Neural progenitor cell (in vitro differentiated cells): ENCODE measurements at regions not wholly inside any gene's neighbourhood (a gene's known extent, or its start where the extent isn't known, plus 50 kb on each side); places are given as distances from the start of the nearest gene placed in this dataset.
A peak's percentile ranks its signal among the peaks of the same experiment; 100 is the strongest.

ENCODE experiments used
- DNase-seq: peaks from one replicate; pipeline ENCODE4 v3.0.0-alpha.2; 2016; ENCODE audit warnings: low spot score
- H2AFZ ChIP-seq: fragments of 200-600 bp; sonication (generic); replicated peaks from 2 replicates; pipeline ENCODE4 v1.6.1; 2016; ENCODE audit warnings: antibody characterized with exemption
- H3F3A ChIP-seq: fragments of 200-600 bp; sonication (generic); 2 replicates; pipeline ENCODE4 v1.6.1; 2016; ENCODE audit warnings: antibody characterized with exemption, low read depth
- H3K27ac ChIP-seq: fragments of 200-600 bp; sonication (generic); 2 replicates; pipeline ENCODE4 v1.5.1; 2016; ENCODE audit warnings: mild to moderate bottlenecking
- H3K27me3 ChIP-seq: fragments of 200-600 bp; sonication (generic); 2 replicates; pipeline ENCODE4 v1.6.1; 2016; ENCODE audit warnings: mild to moderate bottlenecking, moderate library complexity
- H3K36me3 ChIP-seq: fragments of 200-600 bp; sonication (generic); 2 replicates; pipeline ENCODE4 v1.5.1; 2016
- H3K4me1 ChIP-seq: fragments of 200-600 bp; sonication (generic); 2 replicates; pipeline ENCODE4 v1.6.1; 2016; ENCODE audit warnings: mixed run types
- H3K4me2 ChIP-seq: fragments of 200-600 bp; sonication (generic); 2 replicates; pipeline ENCODE4 v1.6.1; 2016
- H3K4me3 ChIP-seq: fragments of 200-600 bp; sonication (generic); 2 replicates; pipeline ENCODE4 v1.5.1; 2016
- H3K79me2 ChIP-seq: fragments of 200-600 bp; sonication (generic); 2 replicates; pipeline ENCODE4 v1.6.1; 2016; ENCODE audit warnings: low read depth
- H3K9ac ChIP-seq: fragments of 200-600 bp; sonication (generic); 2 replicates; pipeline ENCODE4 v1.6.1; 2016
- H3K9me3 ChIP-seq: fragments of 200-600 bp; sonication (generic); 2 replicates; pipeline ENCODE4 v1.5.1; 2016; ENCODE audit warnings: low read depth
- H4K20me1 ChIP-seq: fragments of 200-600 bp; sonication (generic); 2 replicates; pipeline ENCODE4 v1.6.1; 2016; ENCODE audit warnings: low read depth
- H3K27ac Mint-ChIP-seq: 3 replicates; pipeline ENCODE4 v1.8.0; 2021; ENCODE audit warnings: mixed read lengths
- H3K27me3 Mint-ChIP-seq: 2 replicates; pipeline ENCODE4 v1.8.0; 2022; ENCODE audit warnings: low read depth, mild to moderate bottlenecking, inconsistent platforms, moderate library complexity, mixed read lengths; ENCODE audit not compliant: insufficient read depth
- H3K36me3 Mint-ChIP-seq: 3 replicates; pipeline ENCODE4 v1.8.0; 2021; ENCODE audit warnings: mixed read lengths
- H3K4me1 Mint-ChIP-seq: 3 replicates; pipeline ENCODE4 v1.8.0; 2021; ENCODE audit warnings: mixed read lengths
- H3K4me3 Mint-ChIP-seq: 3 replicates; pipeline ENCODE4 v1.8.0; 2021; ENCODE audit warnings: mild to moderate bottlenecking, moderate library complexity, mixed read lengths
- H3K9me3 Mint-ChIP-seq: 3 replicates; pipeline ENCODE4 v1.8.0; 2020; ENCODE audit warnings: mixed read lengths
- EZH2 ChIP-seq: fragments of 200-600 bp; sonication (generic); IDR thresholded peaks from 2 replicates; pipeline ENCODE4 v1.6.1; 2017; ENCODE audit warnings: antibody characterized with exemption, mild to moderate bottlenecking, moderate library complexity
- EZH2phosphoT487 ChIP-seq: fragments of 200-600 bp; sonication (generic); IDR thresholded peaks from 2 replicates; pipeline ENCODE4 v1.6.1; 2017; ENCODE audit warnings: antibody characterized with exemption
- TF ChIP-seq, protein P1 (sequence below): fragments of 200-600 bp; sonication (generic); IDR thresholded peaks from 2 replicates; pipeline ENCODE4 v1.5.1; 2017; ENCODE audit warnings: antibody characterized with exemption, mild to moderate bottlenecking

- Histone ChIP-seq H3K9me3 (no peaks in the 10 kb centered on the region), H2AFZ (peak overlapping the region; percentile 9), H3K4me2 (no peak overlapping the region), H3K79me2 (no peaks in the 10 kb centered on the region), H3K36me3 (no peaks in the 10 kb centered on the region), H3F3A (no peaks in the 10 kb centered on the region), H4K20me1 (no peaks in the 10 kb centered on the region), H3K27ac (no peak overlapping the region), H3K4me1 (no peaks in the 10 kb centered on the region), H3K4me3 (no peak overlapping the region), H3K9ac (no peak overlapping the region), H3K27me3 (no peaks in the 10 kb centered on the region)
- Mint-ChIP-seq H3K9me3 (no peaks in the 10 kb centered on the region), H3K36me3 (no peaks in the 10 kb centered on the region), H3K27ac (no peak overlapping the region), H3K4me3 (no peak overlapping the region), H3K4me1 (no peaks in the 10 kb centered on the region), H3K27me3 (no peaks in the 10 kb centered on the region)
- no peak for DNase-seq
- TF ChIP-seq, protein P1, sequence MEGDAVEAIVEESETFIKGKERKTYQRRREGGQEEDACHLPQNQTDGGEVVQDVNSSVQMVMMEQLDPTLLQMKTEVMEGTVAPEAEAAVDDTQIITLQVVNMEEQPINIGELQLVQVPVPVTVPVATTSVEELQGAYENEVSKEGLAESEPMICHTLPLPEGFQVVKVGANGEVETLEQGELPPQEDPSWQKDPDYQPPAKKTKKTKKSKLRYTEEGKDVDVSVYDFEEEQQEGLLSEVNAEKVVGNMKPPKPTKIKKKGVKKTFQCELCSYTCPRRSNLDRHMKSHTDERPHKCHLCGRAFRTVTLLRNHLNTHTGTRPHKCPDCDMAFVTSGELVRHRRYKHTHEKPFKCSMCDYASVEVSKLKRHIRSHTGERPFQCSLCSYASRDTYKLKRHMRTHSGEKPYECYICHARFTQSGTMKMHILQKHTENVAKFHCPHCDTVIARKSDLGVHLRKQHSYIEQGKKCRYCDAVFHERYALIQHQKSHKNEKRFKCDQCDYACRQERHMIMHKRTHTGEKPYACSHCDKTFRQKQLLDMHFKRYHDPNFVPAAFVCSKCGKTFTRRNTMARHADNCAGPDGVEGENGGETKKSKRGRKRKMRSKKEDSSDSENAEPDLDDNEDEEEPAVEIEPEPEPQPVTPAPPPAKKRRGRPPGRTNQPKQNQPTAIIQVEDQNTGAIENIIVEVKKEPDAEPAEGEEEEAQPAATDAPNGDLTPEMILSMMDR = no peak
- TF ChIP-seq EZH2 = no peak
- TF ChIP-seq EZH2phosphoT487 = no peak
Measured at GRCh38 chr10:32199714-32200394, 143.6 kb upstream of the KIF5B start.

GRCh38 chr10:32197423-32197822, 141.2 kb upstream of the KIF5B start:
- no peaks in the 10 kb centered on the region for H3K9me3 ChIP-seq
- no peaks in the 10 kb centered on the region for H3F3A ChIP-seq
- Mint-ChIP-seq H3K27me3 (no peaks in the 10 kb centered on the region), H3K27ac (no peak overlapping the region), H3K9me3 (no peaks in the 10 kb centered on the region), H3K4me1 (no peaks in the 10 kb centered on the region), H3K36me3 (no peaks in the 10 kb centered on the region), H3K4me3 (no peak overlapping the region)
- H3K4me3 ChIP-seq = no peak overlapping the region
- H3K4me2 ChIP-seq = no peak overlapping the region
- no peaks in the 10 kb centered on the region for H3K4me1 ChIP-seq
- no peaks in the 10 kb centered on the region for H3K79me2 ChIP-seq
- no peak overlapping the region for H2AFZ ChIP-seq
- no peak for TF ChIP-seq EZH2
- no peak for TF ChIP-seq EZH2phosphoT487
- TF ChIP-seq, protein P1 = no peak
- H3K9ac ChIP-seq = no peak overlapping the region
- no peaks in the 10 kb centered on the region for H4K20me1 ChIP-seq
- no peak for DNase-seq
- H3K27ac ChIP-seq = no peak overlapping the region
- H3K36me3 ChIP-seq = no peaks in the 10 kb centered on the region
- H3K27me3 ChIP-seq = no peaks in the 10 kb centered on the region

DNA sequence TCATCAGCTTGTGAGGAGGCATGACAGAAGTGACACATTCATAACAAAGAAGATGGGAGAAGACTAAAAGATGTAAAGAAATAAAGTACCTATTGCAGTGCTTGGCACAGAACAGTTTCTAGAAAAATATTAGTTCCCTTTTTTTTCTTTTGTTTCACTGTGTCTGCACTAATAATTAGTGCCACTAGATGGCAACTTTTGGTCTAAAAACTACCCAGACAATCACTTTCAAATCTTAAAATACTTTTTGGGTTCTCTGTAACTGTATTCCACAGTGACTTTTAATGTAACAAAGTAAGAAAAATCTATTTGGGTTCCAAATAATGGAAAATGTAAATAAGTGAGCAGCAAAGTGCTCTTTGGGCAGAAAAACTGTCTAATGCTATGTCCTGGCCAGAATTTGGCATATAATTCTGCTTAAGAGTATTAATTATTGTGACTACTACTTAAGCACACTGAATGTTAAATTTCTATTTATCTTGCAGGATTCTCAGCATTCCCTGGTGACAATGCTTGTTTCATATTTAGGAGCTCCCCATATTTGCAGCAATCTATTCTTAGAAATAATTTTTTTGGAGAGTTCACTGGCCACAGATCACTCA, 134.8 kb upstream of the KIF5B start:
- no peaks in the 10 kb centered on the region for H4K20me1 ChIP-seq
- H3K4me3 Mint-ChIP-seq = no peak overlapping the region
- H3K79me2 ChIP-seq = no peaks in the 10 kb centered on the region
- no peak overlapping the region for H3K4me2 ChIP-seq
- no peaks in the 10 kb centered on the region for H3K9me3 Mint-ChIP-seq
- peak overlapping the region; percentile 87 for H2AFZ ChIP-seq
- no peak overlapping the region for H3K4me3 ChIP-seq
- H3K27ac ChIP-seq = no peak overlapping the region
- H3F3A ChIP-seq = no peaks in the 10 kb centered on the region
- H3K4me1 Mint-ChIP-seq = no peaks in the 10 kb centered on the region
- H3K36me3 Mint-ChIP-seq = no peaks in the 10 kb centered on the region
- H3K27me3 Mint-ChIP-seq = peaks cover 2% of the 10 kb centered on the region
- no peak overlapping the region for H3K9ac ChIP-seq
- no peak overlapping the region for H3K27ac Mint-ChIP-seq
- TF ChIP-seq, protein P1 = peak; percentile 77
- TF ChIP-seq EZH2 = no peak
- no peaks in the 10 kb centered on the region for H3K4me1 ChIP-seq
- no peaks in the 10 kb centered on the region for H3K9me3 ChIP-seq
- peak; percentile 26 for DNase-seq
- no peaks in the 10 kb centered on the region for H3K36me3 ChIP-seq
- no peaks in the 10 kb centered on the region for H3K27me3 ChIP-seq
